HG02623 (cell line): ENCODE measurements at regions not wholly inside any gene's neighbourhood (a gene's known extent, or its start where the extent isn't known, plus 50 kb on each side); places are given as distances from the start of the nearest gene placed in this dataset.

Experiments
- ATAC-seq: cut with Tn5 transposase; IDR thresholded peaks from one replicate; pipeline ENCODE4 v1.9.1; 2021; ENCODE audit warnings: moderate library complexity; ENCODE audit not compliant: unreplicated experiment

DNA sequence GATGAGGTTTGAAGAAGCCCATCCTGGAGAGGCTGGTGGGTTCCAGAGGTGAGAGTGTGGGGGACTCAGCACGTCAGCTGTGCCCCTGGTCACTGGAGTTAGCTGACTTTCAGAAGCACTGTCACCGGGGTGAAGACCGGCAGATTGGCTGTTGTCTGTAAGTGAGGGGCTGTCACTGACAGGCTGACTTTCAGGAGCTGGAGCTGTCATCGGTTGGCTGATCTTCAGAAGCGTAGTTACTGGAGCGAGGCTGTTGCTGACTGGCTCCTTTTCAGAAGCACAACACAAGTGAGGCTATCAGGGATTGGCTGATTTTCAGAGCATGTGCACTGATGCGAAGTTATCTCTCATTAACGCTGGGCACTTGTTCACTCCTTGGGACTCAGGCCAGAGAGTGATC, 738.4 kb upstream of the ID2 start:
- no peak for ATAC-seq

DNA sequence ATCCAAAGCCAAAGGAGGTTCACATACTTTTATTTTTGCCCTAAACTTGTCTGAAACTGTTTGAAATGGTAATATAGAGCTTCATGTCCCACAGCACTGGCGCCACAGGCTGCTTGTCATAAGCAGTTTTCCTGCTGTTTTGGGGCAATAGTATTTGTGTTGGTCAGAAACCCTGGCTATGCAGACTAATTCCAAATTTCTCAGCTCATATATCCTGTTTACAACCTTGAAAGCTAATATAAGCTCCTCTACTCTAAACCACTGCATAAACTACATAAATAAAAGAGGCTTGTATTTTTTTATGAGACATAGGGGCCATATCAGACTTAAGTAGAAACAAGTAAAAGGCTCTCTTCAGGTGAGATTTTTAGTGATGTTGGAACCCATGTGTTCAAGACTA, 736.8 kb upstream of the ID2 start:
- ATAC-seq: no peak

- no peak for ATAC-seq
Observed at GRCh38 chr2:7950035-7950612, 731.7 kb upstream of the ID2 start.

GRCh38 chr2:7951001-7951400, 730.9 kb upstream of the ID2 start:
- ATAC-seq: no peak

DNA sequence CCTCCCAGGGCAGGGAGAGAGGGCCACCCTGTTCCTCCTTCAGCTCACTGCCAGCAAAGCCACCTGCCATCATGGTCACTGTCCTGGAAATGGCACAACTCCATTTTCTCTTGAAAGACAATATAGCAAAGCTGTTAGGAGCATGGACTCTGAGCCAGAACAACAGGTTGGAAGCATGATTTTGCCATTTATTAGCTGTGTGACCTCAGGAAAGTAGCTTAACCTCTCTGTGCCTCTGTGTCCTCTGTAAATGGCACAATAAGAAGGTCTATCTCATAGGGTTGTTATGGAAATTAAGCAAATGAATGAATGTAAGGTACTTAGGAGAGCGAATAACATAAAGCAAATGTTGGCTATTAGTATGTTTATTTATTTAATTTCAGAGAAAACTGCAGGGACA, 730.4 kb upstream of the ID2 start:
- ATAC-seq: no peak

DNA sequence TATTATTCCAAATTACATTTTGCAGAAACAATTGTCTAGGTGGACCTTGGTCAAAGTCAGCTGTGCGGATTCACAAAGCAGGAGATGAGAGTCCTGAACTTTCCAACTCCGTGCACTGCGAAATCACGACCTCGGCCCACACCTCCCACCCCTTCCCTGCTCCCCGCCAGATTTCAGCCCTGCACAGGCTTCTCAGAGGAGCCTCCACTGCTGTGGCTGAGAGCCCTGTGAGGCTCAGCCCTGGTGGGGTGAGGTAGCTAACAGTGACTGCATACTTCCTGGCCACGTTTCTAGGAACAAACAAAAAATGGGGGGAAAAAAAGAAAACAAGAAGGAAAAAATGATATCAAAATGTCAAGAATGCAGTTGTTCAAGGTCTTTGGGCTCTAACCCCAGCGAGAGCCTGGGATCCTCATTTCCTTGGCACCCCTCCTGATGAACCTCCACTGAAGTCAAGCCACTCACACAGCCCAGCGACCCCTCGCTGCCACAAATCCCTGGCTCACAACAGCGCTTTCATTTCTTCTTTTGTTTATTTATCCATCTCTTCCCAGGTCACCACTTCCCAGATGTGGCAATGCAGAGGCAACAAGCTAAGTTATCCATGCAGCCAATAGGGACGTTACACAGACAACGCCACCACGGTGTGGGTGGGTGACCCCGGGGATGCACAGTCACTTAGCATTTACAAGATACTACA, 729.7 kb upstream of the ID2 start:
- no peak for ATAC-seq

- ATAC-seq: no peak
Observed at GRCh38 chr2:7953195-7953594, 728.7 kb upstream of the ID2 start.

GRCh38 chr2:7954234-7954633, 727.6 kb upstream of the ID2 start:
- no peak for ATAC-seq

GRCh38 chr2:7956126-7956689, 725.6 kb upstream of the ID2 start:
- ATAC-seq: no peak

DNA sequence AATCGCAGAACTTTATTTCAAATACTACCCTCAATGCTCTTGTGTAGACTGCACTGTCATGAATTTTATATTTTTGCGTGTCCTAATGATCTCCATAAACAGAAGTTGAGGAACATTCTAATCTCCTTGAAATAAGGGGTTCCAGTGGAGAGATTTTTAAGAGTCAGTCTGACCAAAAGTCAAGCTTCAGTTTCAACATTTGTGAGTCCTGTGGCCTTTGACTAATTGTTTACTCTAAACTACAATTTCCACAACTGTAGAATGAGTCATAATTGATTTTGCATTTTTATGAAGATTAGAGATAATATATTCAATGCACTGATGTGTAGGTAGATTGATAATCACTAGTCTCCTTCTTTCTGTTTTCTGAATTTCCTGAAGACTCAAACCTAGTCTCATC, 720.3 kb upstream of the ID2 start:
- ATAC-seq: no peak

GRCh38 chr2:7962161-7962560, 719.7 kb upstream of the ID2 start:
- no peak for ATAC-seq

DNA sequence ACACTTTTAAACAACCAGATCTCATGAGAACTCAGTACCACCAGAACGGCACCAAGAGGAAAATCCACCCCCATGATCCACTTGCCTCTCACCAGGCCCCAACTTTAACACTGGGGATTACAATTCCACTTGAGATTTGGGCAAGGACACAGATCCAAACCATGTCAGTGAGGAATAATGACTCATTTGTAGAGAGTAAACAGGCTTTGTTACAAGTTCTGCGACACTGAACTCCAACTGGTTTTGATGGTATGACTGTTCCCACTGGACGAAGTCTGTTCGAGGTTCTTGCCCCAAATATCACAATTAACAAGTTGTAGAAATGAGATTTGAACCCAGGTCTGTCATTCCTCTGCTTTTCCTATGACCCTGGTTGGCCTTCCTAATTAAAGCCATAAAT, 718.1 kb upstream of the ID2 start:
- ATAC-seq: no peak

DNA sequence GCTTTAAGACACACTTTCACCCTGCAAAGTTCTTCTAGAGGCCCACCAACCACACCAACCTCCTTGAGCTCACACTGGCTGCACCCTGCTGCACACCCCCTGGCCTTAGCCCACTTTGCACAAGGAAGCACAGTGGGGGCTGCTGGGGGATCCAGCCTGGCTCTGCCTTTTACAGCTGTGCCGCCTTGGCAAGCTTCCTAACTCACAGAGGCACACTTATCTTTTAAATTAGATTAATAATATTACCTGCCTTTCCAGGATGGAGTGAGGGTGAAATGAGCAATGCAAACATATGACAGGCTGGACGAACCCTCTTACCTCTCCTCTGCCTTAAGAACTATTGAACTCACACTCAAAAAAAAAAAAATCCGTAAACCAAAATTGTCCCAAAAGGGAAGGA, 715.8 kb upstream of the ID2 start:
- no peak for ATAC-seq

GRCh38 chr2:7967707-7968405, 714.0 kb upstream of the ID2 start:
- no peak for ATAC-seq

GRCh38 chr2:7969756-7970515, 711.9 kb upstream of the ID2 start:
- no peak for ATAC-seq

- no peak for ATAC-seq
Observed at GRCh38 chr2:7971248-7971647, 710.6 kb upstream of the ID2 start.

DNA sequence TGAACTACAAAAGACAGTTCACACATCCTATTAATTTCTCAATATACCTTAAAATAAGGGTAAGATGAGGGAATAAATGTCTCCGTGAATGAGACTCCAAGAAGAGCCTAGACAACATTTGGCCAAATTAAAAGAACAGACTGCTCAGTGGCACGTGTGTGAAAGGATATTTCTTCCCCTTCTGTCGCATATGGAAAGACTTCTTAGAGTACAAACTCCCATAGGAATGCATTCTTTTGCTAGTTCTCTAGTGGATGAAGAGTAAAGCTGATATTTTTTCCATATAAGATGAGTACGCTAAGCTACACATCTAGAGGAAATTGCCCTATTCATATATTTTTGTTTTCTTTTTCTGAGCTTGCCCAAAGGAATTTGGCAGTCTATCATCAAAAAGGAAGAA, 710.0 kb upstream of the ID2 start:
- no peak for ATAC-seq

GRCh38 chr2:7972670-7973069, 709.2 kb upstream of the ID2 start:
- ATAC-seq: no peak

DNA sequence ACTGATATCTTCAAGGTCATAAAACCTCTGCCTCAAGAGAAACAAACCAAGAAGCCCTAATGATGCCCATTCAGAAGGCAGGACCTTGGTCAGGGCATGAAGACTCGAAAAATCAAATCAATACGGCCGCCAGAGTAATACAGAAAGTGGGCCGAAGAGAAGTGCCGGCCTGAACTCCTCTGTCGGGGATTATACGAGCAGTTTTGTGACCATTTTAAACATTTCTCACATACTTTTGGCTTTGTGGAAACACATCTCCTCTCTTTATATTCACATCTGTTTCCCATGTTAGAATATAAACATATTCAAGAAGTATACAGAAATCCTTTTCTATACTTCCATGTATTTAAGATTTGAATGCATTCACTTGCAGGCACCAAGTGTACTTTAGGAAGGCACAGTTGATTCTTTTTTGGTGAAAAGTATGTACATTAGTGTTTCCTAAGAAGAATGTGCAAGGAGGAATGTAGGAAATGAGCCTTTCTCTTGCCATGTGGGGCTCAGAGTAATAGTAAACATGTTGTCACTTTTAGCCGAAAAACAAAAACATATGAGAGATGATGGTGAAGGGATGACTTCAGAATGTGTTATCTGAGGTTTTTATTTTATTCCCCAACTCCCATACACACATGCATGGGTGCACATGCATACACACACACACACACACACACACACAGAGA, 707.9 kb upstream of the ID2 start:
- ATAC-seq: no peak

GRCh38 chr2:7974936-7975335, 706.9 kb upstream of the ID2 start:
- no peak for ATAC-seq

DNA sequence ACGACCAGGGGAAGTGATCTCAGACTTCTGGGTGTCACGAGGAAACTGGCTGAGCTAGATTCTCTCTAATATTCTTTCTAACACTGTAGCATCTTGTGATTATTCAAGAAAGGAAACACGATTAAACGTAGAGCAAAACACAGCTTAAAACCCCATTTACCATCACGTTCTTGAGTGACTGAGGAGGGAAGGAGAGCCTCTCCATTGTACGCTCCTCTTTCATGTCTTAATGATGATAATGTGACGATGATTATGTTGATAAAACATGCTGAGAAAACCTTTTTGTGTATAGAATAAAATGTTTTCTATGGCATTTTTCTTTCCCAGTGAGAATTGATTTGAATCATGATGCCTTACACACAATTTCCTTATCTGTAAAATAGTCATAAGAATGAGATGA, 705.6 kb upstream of the ID2 start:
- ATAC-seq: no peak
